GM20000 (cell line): ENCODE measurements at regions not wholly inside any gene's neighbourhood (a gene's known extent, or its start where the extent isn't known, plus 50 kb on each side); places are given as distances from the start of the nearest gene placed in this dataset.

Source experiments
- DNase-seq: peaks from one replicate; pipeline ENCODE4 v3.0.0; 2012; ENCODE audit warnings: low spot score
- TF ChIP-seq, protein P1 (sequence below): IDR thresholded peaks from 2 replicates; pipeline ENCODE4 v1.5.1; 2012; ENCODE audit warnings: mild to moderate bottlenecking, control low read depth; ENCODE audit errors: extremely low read depth, missing control alignments

- DNase-seq = no peak
- TF ChIP-seq, protein P1, sequence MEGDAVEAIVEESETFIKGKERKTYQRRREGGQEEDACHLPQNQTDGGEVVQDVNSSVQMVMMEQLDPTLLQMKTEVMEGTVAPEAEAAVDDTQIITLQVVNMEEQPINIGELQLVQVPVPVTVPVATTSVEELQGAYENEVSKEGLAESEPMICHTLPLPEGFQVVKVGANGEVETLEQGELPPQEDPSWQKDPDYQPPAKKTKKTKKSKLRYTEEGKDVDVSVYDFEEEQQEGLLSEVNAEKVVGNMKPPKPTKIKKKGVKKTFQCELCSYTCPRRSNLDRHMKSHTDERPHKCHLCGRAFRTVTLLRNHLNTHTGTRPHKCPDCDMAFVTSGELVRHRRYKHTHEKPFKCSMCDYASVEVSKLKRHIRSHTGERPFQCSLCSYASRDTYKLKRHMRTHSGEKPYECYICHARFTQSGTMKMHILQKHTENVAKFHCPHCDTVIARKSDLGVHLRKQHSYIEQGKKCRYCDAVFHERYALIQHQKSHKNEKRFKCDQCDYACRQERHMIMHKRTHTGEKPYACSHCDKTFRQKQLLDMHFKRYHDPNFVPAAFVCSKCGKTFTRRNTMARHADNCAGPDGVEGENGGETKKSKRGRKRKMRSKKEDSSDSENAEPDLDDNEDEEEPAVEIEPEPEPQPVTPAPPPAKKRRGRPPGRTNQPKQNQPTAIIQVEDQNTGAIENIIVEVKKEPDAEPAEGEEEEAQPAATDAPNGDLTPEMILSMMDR = no peak
These were observed 200.4 kb downstream of the KIF18A start for GRCh38 chr11:27907530-27907929.

DNA sequence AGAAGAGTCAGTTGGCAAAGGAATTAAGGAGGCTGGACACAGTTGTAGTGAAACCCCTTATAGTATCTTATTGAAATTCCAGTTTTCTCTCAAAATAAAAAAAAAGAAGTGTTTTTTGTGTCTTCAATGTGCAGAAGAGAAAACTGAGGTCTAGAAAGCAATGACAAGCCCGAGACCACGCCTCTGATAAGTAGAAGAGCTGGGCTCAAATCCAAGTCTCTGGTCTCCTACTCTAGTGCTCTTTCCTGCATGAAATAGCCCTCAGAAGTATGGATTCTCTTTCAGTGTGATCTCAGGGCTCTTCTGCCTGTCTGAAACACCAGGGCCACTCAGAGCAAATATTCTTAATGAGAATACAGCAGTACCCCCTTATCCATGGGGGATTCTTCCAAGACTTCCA is 200.9 kb downstream of the KIF18A start:
- DNase-seq = no peak
- TF ChIP-seq, protein P1 = no peak

DNA sequence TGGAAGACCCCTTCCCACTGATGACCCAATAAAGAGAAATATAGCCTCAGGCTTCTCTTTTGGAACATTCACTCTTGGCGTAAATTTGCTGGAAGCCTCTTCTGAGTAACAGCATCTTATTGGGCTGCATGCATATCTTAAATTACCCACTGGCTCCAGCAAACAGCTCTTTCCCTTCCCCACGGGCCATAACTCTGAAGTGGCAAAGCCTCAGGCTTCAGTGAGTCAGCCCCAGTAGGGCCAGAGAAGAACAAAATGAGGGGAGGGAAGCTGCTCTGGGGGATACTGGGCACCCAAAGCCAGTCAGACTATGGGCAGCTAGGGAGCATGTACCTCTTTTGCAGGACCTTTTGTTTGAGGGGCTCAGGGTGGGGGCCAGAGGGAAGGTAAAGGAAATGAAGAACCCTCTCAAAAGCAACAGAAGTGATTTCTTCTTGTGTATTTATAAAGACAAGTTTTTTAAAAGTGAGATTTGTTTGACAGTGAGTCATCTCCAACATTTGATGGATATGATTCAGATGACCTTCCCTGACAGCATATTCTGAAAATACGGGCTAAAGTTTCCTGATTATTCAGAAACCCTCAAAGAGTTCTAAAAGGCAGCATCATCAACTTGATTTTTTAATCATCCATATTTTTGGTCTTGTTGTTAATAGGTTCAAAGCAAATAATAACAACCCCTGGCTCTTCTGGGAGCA is 203.4 kb downstream of the KIF18A start:
- DNase-seq = no peak
- TF ChIP-seq, protein P1 = no peak

DNA sequence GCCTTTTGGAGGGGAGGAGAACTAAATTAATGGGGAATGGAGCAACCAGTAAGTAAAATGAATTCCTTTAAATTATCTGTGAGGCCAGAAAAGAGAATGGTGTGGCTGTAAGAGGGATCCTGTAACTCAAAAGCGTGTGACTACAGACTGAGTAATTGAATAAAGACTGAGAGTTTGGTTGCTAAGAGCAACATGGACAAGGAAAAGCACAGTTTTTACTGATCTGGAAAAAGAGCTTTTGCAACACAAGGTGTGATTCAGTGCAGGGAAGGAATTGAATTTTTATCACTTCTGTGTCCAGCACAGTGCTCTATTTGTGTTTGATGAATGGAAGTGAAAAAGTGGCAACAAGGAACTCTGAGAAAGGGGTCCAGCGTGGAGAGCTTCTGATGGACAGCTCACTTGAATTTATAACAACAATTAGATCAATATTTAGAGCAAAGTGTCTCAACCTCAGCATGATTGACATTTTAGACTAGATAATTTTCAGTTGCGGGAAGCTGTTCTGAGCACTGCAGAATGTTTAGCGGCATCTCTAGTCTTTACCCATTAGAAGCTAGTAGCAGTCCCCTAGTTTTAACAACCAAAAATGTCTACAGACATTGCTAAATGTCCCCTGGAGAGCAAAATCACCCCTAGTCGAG is 202.8 kb upstream of the BDNF start:
- TF ChIP-seq, protein P1 = no peak
- DNase-seq = no peak

DNA sequence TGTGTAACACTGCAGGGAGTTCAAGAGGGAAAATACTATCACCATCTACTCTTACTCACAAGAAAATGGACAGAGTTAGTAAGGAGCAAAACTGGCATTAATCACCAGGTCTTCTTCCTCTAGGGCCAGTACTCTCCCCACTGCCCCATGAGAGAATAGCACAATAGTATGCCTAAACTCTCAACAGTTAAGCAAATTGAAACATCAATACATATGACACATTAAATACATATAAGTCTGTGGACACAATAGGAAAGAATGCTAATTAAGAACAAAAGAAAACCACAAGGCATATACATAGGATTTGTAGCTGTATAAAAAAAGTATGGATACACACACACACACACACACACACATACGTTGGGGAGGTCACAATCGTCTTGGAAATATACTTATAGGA is 197.9 kb upstream of the BDNF start:
- TF ChIP-seq, protein P1 = no peak
- no peak for DNase-seq

DNA sequence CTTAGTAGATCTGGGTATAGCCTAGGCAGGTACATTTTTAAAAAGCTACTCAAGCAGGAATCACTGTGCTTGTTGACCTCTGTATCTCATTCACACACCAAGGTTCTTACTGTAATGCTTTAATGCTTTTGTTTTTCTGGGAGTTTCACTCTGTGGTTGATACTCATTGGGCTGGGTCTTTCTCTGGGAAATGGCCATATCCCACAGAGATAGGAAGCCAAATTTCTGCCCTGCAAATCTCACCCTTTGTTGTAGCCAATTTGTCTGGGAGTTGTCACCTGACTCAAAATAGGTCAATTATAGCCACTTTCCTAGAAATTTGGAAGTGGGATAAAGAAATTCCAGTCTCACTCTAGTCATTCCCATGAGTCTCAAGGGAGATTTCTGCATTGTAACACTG is 195.8 kb upstream of the BDNF start:
- TF ChIP-seq, protein P1 = no peak
- DNase-seq = no peak

DNA sequence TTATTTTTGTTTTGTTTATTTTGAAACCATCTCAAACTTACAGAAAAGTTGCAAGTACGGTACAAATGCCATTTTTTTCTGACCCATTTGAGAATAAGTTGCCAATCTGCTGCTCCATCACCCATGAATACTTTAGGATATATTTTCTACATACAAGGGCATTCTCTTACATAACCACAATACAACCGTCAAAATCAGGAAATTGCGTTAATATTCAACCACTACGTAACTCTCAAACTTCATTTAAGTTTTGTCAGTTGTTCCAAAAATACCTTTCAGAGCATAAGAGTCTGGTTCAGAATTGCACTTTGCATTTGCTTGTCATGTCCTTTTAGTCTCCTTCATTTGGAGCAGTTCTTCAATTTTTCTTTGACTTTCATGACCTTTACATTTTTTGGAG is 194.3 kb upstream of the BDNF start:
- TF ChIP-seq, protein P1 = no peak
- no peak for DNase-seq
